Renal pelvis (tissue), 1 donor: ENCODE measurements at regions not wholly inside any gene's neighbourhood (a gene's known extent, or its start where the extent isn't known, plus 50 kb on each side); places are given as distances from the start of the nearest gene placed in this dataset.
"Not testable (repeated sequence)": the region's sequence is repeated elsewhere in the genome, so short reads cannot be mapped to it uniquely, and the experiment has no call there.

Source experiments
- DNase-seq: peaks from one replicate; pipeline ENCODE4 v3.0.0-alpha.2; 2013

DNA sequence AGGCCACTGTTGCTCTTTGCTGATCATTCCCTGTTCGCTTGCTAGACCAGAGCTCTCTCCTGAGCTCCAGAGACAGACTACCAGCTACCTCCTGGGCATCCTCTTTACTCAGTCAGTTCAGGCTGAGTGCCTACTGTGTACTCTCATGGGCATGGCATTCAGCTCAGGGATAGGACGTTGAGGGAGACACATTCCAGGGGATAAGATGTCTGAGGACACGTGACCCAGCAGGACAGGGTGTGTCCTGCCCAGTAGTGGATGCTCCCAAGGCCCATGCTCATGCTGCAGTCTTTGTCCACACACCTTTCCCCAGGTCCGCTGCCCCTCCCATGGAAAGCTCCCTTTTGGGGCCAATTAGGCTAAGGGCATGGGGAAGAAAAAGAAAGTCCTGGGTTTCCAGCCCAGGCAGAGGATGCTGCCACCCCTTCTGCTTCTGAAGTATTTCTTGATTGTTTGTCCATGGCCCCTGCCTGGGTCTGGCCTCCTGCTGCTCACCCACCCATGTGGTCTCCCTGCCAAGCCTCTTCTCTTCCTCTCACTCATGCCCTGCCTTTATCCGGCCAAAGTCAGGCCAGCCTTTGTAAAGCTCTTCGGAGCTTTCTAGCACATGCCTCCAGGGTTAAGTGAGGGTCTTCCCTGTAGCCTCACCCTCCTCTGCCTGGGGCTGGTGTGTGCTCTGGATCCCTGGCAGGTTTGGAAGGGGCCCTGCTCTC lies 60.5 kb upstream of the PITX1 start:
- no peak for DNase-seq

DNA sequence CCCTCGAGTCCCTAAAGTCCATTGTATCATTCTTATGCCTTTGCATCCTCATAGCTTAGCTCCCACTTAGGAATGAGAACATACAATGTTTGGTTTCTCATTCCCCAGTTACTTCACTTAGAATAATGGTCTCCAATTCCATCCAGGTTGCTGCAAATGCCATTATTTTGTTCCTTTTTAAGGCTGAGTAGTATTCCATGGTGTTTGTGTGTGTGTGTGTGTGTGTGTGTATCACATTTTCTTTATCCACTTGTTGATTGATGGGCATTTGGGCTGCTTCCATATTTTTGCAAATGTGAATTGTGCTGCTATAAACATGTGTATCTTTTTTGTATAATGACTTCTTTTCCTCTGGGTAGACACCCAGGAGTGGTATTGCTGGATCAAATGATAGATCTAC lies 59.5 kb upstream of the PITX1 start:
- DNase-seq: not testable (repeated sequence)

DNA sequence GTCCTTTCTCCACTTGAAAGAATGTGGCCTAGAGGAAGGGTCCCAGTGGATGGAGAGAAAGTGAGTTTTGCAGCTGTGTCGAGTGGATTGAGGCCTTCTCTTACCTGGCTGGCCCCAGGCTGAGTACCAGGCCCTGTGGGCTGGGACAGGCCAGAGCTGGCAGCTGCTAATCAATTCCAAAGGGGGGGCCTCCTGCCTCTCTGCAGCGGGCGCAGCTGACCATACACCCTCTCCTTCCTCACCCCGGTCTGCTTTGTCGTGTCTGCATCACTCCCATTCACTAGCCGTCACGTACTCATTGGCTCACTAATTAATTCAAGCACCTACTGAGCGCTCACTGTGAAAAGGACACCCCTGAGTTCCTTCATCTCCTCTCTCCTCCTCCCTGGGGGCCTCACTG lies 58.4 kb upstream of the PITX1 start:
- DNase-seq: no peak

DNA sequence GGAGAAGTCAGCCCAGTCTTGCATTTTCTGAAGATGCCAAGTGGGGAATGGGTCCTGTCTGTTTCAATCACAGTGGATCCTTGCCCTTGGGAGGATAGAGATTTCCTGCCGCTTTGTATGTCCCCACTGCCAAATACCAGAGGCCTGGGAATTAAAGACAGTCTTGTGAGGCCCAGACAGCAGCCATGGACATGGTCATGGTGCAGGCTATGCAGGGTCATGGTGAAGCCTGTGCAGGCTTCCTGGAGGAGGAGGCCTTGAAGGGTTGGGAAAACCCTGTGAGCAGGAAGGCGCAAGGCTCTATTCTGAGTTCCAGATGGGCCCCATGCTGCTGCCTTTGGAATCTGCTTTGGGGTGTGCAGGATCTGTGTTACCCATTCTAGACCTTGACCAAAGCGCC lies 57.3 kb upstream of the PITX1 start:
- DNase-seq: no peak

DNA sequence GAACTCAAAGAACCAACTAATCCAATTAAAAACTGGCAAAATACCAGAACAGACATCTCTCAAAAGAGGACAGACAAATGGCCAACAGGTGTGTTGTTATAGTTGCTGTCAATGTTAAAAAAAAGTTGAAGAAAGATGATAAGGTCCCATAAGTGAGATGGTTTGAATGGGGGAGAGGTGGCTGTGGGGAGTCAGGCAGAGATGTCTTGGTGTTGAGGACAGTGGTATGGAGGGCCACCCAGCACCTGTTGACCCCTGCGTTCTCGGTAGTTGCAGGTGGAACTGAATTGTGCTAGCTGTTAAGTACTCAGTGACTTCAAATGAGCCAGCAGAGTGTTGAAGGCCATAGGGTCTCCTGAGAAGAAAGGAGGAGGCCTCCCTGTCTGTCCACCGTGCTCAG lies 55.9 kb upstream of the PITX1 start:
- DNase-seq: no peak

DNA sequence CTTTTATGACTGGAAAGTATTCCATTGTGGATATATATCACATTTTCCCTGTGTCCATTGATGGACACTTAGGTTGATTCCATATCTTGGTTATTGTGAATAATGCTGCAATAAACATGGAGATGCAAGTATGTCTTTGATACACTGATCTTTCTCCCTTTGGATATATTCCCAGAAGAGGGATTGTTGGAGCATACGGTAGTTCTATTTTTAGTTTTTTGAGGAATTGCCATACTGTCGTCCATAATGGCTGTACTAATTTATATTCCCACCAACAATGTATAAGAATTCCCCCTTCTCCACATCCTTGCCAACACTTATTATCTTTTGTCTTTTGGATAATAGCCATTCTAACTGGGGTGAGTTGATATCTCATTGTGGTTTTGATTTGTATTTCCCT lies 54.9 kb upstream of the PITX1 start:
- no peak for DNase-seq

DNA sequence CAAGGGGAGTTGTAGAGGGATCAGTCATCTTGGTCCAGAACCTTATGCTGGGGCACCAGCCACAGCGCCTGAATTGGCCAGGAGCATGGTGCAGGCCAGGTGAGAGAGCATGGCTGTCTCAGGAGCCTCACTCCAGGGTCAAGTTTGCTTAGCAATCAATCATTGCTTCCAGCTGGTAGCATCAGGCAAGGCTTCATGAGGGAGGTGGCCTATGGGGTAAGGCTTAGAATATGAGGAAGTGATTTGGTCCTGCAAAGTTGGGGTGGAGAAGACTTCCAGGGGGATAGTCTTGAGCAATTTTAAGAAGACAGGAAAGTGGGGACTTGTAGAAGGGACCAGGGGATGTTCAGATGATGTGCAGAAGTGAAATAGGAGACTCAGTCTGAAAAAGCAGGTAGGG lies 53.9 kb upstream of the PITX1 start:
- DNase-seq: no peak

DNA sequence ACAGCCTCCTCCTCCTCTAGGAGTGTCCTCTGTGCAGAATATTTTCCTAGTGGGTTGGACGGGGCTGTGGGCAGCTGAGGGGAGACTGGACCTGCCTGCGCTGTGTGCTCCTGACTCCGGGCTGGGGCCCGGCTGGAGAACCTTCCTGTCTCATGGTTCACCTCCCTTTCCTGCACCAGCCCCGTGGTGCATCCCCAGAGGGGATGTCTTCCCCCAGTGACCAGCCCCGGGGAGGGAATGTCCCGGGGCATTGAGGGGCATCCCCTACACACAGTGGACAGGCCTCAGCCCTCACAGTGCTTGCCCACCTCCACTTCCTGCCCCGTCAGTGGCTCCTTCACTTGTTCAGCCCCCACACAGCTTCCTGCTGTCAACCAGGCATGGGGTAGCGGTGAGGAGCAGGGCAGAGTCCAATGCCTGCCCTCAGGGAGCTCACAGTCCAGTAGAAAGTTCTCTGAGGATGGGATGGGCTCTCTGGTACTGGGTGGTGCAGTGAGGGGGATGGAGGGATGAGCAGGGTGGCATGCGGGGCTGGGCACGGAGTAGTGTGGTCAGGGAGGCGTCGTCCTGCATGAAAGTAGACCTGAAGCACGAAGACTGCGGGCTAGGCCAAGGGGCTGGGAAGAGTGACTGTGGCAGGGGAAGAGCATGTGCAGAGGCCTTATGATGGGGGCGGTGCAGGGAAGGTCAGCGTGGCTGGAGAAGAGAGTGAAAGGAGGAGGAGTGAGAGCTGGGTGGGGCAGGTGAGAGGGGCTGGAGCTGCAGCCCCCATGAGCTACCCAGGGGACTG lies 52.1 kb upstream of the PITX1 start:
- no peak for DNase-seq

DNA sequence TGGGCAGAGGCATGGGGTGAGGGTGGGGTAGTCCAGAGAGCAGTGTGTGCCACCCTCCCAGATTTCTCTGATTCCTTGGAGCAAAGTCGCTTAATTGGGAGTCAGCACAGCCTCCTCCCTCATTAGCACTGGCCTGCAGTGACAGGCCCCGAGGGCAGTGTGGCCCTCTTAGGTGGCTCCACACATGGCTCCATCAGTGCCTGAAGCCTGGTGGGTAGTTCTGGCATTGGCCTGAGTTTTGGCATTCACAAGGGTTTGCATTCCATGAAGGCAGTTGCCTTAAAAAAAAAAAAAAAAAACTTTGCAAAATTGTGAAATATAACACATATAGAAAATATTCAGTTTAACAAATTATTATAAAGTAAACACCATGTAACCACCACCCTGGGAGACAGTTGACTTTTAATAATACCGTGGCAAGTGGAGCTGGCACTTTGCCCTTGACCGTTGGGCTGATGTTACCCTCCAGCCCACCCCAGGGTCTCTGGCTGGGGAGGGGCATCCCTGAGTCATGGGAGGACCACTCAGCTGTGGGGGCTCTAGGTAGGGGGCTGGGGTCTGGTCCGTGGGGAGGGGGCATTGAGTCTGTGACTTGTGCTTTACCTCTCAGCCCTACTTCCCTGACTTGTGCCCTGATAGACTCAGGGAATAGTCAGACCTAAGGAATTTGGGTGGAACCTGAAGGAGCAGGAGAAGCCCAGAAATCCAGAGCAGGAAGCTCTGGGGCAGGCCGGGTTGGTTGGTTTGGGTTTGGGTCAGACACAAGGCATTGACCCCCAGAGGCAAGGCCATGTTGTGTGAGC lies 51.3 kb upstream of the PITX1 start:
- no peak for DNase-seq
